WTC11 (cell line): ENCODE measurements at regions not wholly inside any gene's neighbourhood (a gene's known extent, or its start where the extent isn't known, plus 50 kb on each side); places are given as distances from the start of the nearest gene placed in this dataset.

Experiments
- ATAC-seq: fragments of 200-7000 bp; cut with Tn5 transposase; 2 replicates; pipeline ENCODE4 v1.10.0; 2021; ENCODE audit warnings: mild to moderate bottlenecking, moderate library complexity
- CTCF ChIA-PET: fragments of 300-600 bp; sonication (Branson Sonifier 250); formaldehyde crosslinking; loops from one replicate; lab custom pipeline; 2021; ENCODE audit warnings: antibody characterized with exemption; lab: Charles Lee
- POLR2A ChIA-PET: fragments of 350-600 bp; sonication (Branson Sonifier 250); formaldehyde crosslinking; loops from one replicate; lab custom pipeline; 2021; ENCODE audit warnings: antibody characterized with exemption; lab: Charles Lee
- DNase-seq: peaks from one replicate; pipeline ENCODE4 v3.0.0; 2021; ENCODE audit warnings: low spot score
- H3K27ac Mint-ChIP-seq: 2 replicates; pipeline ENCODE4 v1.8.0; 2021; ENCODE audit warnings: mixed read lengths
- H3K27me3 Mint-ChIP-seq: 2 replicates; pipeline ENCODE4 v1.8.0; 2021; ENCODE audit warnings: low read depth, mild to moderate bottlenecking, moderate library complexity, mixed read lengths
- H3K36me3 Mint-ChIP-seq: 2 replicates; pipeline ENCODE4 v1.8.0; 2021; ENCODE audit warnings: mixed read lengths
- H3K4me1 Mint-ChIP-seq: 2 replicates; pipeline ENCODE4 v1.8.0; 2022; ENCODE audit warnings: mixed read lengths
- H3K4me3 Mint-ChIP-seq: 2 replicates; pipeline ENCODE4 v1.8.0; 2021; ENCODE audit warnings: mild to moderate bottlenecking, moderate library complexity, mixed read lengths
- H3K9me3 Mint-ChIP-seq: 2 replicates; pipeline ENCODE4 v1.8.0; 2021; ENCODE audit warnings: mixed read lengths
- ATF1 ChIP-seq: sonication (generic); formaldehyde crosslinking; IDR thresholded peaks from 2 replicates; pipeline ENCODE4 v1.8.1; 2023; ENCODE audit warnings: mild to moderate bottlenecking, moderate library complexity, missing genetic modification reagents
- CREB1 ChIP-seq: sonication (generic); formaldehyde crosslinking; IDR thresholded peaks from 2 replicates; pipeline ENCODE4 v1.8.0; 2023; ENCODE audit warnings: mild to moderate bottlenecking, missing genetic modification reagents
- E2F4 ChIP-seq: sonication (generic); formaldehyde crosslinking; IDR thresholded peaks from 2 replicates; pipeline ENCODE4 v1.8.1; 2022; ENCODE audit warnings: low read depth, mild to moderate bottlenecking, moderate library complexity, missing genetic modification reagents, borderline replicate concordance
- E2F5 ChIP-seq: sonication (generic); formaldehyde crosslinking; IDR thresholded peaks from 2 replicates; pipeline ENCODE4 v1.8.1; 2022; ENCODE audit warnings: mild to moderate bottlenecking, moderate library complexity, missing genetic modification reagents
- ERG ChIP-seq: fragments of 250-450 bp; sonication (Bioruptor Pico); IDR thresholded peaks from 2 replicates; pipeline ENCODE4 v1.8.0; 2021; ENCODE audit warnings: mild to moderate bottlenecking
- FOXK1 ChIP-seq: sonication (generic); formaldehyde crosslinking; IDR thresholded peaks from 2 replicates; pipeline ENCODE4 v1.8.0; 2022; ENCODE audit warnings: mild to moderate bottlenecking, moderate library complexity, missing genetic modification reagents
- IRF1 ChIP-seq: sonication (generic); formaldehyde crosslinking; IDR thresholded peaks from 2 replicates; pipeline ENCODE4 v1.8.0; 2023; ENCODE audit warnings: missing genetic modification reagents
- JAZF1 ChIP-seq: fragments of 250-450 bp; sonication (Bioruptor Pico); IDR thresholded peaks from 2 replicates; pipeline ENCODE4 v1.9.0; 2021; ENCODE audit warnings: moderate library complexity, mild to moderate bottlenecking, inconsistent platforms
- NFYB ChIP-seq: sonication (generic); formaldehyde crosslinking; conservative IDR thresholded peaks from 2 replicates; pipeline ENCODE4 v1.8.0; 2022; ENCODE audit warnings: low read depth, missing genetic modification reagents
- NR3C1 ChIP-seq: sonication (generic); formaldehyde crosslinking; conservative IDR thresholded peaks from 2 replicates; pipeline ENCODE4 v1.8.1; 2023; ENCODE audit warnings: low read depth, mild to moderate bottlenecking, missing genetic modification reagents
- OVOL2 ChIP-seq: fragments of 250-450 bp; sonication (Bioruptor Pico); IDR thresholded peaks from 2 replicates; pipeline ENCODE4 v1.9.0; 2021; ENCODE audit warnings: mild to moderate bottlenecking, borderline replicate concordance
- ZNF317 ChIP-seq: sonication (generic); formaldehyde crosslinking; IDR thresholded peaks from 2 replicates; pipeline ENCODE4 v1.8.1; 2023; ENCODE audit warnings: low read depth, mild to moderate bottlenecking, moderate library complexity, missing genetic modification reagents, borderline replicate concordance
- ZNF425 ChIP-seq: fragments of 250-450 bp; sonication (Bioruptor Pico); conservative IDR thresholded peaks from 2 replicates; pipeline ENCODE4 v1.9.0; 2021; ENCODE audit warnings: mild to moderate bottlenecking
- ZNF671 ChIP-seq: fragments of 250-450 bp; sonication (Bioruptor Pico); IDR thresholded peaks from 2 replicates; pipeline ENCODE4 v1.8.0; 2021; ENCODE audit warnings: mild to moderate bottlenecking
- TF ChIP-seq, protein P1 (sequence below): sonication (generic); formaldehyde crosslinking; IDR thresholded peaks from 2 replicates; pipeline ENCODE4 v1.8.1; 2023; ENCODE audit warnings: mild to moderate bottlenecking, missing genetic modification reagents, borderline replicate concordance
- TF ChIP-seq, protein P2 (sequence below): fragments of 250-450 bp; sonication (Bioruptor Pico); IDR thresholded peaks from 2 replicates; pipeline ENCODE4 v2.1.2; 2022; ENCODE audit warnings: mild to moderate bottlenecking, moderate library complexity
- TF ChIP-seq, protein P3 (sequence below): fragments of 200-600 bp; IDR thresholded peaks from 2 replicates; pipeline ENCODE4 v1.8.0; 2022; ENCODE audit warnings: antibody characterized with exemption

DNA sequence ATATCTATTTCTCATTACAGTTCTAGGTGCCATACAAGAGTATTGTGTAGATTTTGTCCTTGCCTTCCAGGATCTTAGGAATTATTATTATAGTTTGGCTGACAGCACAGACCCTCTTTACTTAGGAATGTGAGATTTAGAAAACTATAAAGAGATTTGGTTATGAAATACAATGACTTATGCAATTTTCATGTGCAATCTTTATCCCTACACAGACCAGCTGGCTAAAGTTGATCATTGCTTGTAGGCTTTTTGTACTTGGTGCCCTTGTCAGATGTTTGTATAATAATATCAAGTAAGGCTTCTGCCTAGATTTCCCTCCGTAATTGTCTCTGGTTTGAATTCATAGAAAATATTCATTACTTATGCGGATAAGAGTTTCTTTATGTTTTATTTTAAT, 174.5 kb upstream of the GAP43 start:
- no peaks in the 10 kb centered on the region for H3K27me3 Mint-ChIP-seq
- no peak for ATAC-seq
- TF ChIP-seq NFYB (CRISPR knock-in tag) (no peak), JAZF1 (no peak), ZNF425 (no peak), E2F5 (CRISPR knock-in tag) (no peak), CREB1 (CRISPR knock-in tag) (no peak), NR3C1 (CRISPR knock-in tag) (no peak), E2F4 (no peak), ZNF317 (no peak), ATF1 (CRISPR knock-in tag) (no peak), OVOL2 (no peak), ERG (no peak), FOXK1 (CRISPR knock-in tag) (no peak), IRF1 (CRISPR knock-in tag) (no peak), ZNF671 (CRISPR knock-in tag) (no peak)
- TF ChIP-seq, protein P1, sequence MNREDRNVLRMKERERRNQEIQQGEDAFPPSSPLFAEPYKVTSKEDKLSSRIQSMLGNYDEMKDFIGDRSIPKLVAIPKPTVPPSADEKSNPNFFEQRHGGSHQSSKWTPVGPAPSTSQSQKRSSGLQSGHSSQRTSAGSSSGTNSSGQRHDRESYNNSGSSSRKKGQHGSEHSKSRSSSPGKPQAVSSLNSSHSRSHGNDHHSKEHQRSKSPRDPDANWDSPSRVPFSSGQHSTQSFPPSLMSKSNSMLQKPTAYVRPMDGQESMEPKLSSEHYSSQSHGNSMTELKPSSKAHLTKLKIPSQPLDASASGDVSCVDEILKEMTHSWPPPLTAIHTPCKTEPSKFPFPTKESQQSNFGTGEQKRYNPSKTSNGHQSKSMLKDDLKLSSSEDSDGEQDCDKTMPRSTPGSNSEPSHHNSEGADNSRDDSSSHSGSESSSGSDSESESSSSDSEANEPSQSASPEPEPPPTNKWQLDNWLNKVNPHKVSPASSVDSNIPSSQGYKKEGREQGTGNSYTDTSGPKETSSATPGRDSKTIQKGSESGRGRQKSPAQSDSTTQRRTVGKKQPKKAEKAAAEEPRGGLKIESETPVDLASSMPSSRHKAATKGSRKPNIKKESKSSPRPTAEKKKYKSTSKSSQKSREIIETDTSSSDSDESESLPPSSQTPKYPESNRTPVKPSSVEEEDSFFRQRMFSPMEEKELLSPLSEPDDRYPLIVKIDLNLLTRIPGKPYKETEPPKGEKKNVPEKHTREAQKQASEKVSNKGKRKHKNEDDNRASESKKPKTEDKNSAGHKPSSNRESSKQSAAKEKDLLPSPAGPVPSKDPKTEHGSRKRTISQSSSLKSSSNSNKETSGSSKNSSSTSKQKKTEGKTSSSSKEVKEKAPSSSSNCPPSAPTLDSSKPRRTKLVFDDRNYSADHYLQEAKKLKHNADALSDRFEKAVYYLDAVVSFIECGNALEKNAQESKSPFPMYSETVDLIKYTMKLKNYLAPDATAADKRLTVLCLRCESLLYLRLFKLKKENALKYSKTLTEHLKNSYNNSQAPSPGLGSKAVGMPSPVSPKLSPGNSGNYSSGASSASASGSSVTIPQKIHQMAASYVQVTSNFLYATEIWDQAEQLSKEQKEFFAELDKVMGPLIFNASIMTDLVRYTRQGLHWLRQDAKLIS (CRISPR knock-in tag): no peak
- TF ChIP-seq, protein P2, sequence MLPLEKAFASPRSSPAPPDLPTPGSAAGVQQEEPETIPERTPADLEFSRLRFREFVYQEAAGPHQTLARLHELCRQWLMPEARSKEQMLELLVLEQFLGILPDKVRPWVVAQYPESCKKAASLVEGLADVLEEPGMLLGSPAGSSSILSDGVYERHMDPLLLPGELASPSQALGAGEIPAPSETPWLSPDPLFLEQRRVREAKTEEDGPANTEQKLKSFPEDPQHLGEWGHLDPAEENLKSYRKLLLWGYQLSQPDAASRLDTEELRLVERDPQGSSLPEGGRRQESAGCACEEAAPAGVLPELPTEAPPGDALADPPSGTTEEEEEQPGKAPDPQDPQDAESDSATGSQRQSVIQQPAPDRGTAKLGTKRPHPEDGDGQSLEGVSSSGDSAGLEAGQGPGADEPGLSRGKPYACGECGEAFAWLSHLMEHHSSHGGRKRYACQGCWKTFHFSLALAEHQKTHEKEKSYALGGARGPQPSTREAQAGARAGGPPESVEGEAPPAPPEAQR (CRISPR knock-in tag): no peak
- TF ChIP-seq, protein P3, sequence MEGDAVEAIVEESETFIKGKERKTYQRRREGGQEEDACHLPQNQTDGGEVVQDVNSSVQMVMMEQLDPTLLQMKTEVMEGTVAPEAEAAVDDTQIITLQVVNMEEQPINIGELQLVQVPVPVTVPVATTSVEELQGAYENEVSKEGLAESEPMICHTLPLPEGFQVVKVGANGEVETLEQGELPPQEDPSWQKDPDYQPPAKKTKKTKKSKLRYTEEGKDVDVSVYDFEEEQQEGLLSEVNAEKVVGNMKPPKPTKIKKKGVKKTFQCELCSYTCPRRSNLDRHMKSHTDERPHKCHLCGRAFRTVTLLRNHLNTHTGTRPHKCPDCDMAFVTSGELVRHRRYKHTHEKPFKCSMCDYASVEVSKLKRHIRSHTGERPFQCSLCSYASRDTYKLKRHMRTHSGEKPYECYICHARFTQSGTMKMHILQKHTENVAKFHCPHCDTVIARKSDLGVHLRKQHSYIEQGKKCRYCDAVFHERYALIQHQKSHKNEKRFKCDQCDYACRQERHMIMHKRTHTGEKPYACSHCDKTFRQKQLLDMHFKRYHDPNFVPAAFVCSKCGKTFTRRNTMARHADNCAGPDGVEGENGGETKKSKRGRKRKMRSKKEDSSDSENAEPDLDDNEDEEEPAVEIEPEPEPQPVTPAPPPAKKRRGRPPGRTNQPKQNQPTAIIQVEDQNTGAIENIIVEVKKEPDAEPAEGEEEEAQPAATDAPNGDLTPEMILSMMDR: no peak
- TF ChIP-seq, all 79 proteins: peak for 0
- CTCF ChIA-PET: no interaction called here
- H3K9me3 Mint-ChIP-seq: peaks cover 10% of the 10 kb centered on the region; the same call in 1 of the 2 replicates
- no peak for DNase-seq
- no peak overlapping the region for H3K27ac Mint-ChIP-seq
- no peaks in the 10 kb centered on the region for H3K36me3 Mint-ChIP-seq
- H3K4me3 Mint-ChIP-seq: no peak overlapping the region
- POLR2A ChIA-PET: no interaction called here
- peaks cover 16% of the 10 kb centered on the region for H3K4me1 Mint-ChIP-seq
